ENCODE measurements at regions not wholly inside any gene's neighbourhood (a gene's known extent, or its start where the extent isn't known, plus 50 kb on each side); places are given as distances from the start of the nearest gene placed in this dataset.

GRCh38 chr9:18061332-18061731 lies 412.6 kb upstream of the ADAMTSL1 start:
- TF ChIP-seq CTCF (IDR thresholded peaks at IDR 0.05): no peak
- no peak for TF ChIP-seq POLR2A (IDR thresholded peaks at IDR 0.05)
